ENCODE measurements at regions not wholly inside any gene's neighbourhood (a gene's known extent, or its start where the extent isn't known, plus 50 kb on each side); places are given as distances from the start of the nearest gene placed in this dataset.

DNA sequence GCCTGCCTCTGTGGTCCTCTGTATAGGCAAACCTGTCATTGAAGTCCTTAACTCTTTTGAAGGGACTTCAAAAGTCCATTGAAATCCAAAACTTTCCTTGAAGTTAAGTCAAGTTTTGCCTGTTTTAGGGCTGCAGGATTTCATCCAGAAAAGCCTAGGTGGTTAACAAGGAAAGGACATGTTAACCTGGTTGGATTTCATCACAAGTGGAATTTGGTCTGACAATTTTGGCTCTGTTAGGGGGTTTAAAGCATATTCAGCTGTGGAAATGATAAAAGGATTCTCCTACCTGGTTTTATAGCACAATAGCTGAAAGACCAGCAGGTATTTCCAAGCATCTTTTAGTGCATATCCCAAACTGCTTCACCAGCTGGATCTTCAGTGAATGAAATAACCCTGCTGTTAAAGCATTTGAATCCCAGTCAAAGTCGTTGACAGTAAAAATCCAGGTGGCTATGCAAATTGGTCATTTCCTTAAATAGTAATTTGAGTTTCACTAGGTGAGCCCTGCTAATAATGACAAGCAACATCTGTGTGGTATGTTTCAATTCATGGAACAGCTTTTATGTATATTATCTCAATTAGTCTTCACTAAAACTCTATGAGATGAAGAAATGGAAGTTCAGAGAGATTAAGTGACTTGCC, 400.5 kb downstream of the ETNK1 start:
- TF ChIP-seq, protein P1, sequence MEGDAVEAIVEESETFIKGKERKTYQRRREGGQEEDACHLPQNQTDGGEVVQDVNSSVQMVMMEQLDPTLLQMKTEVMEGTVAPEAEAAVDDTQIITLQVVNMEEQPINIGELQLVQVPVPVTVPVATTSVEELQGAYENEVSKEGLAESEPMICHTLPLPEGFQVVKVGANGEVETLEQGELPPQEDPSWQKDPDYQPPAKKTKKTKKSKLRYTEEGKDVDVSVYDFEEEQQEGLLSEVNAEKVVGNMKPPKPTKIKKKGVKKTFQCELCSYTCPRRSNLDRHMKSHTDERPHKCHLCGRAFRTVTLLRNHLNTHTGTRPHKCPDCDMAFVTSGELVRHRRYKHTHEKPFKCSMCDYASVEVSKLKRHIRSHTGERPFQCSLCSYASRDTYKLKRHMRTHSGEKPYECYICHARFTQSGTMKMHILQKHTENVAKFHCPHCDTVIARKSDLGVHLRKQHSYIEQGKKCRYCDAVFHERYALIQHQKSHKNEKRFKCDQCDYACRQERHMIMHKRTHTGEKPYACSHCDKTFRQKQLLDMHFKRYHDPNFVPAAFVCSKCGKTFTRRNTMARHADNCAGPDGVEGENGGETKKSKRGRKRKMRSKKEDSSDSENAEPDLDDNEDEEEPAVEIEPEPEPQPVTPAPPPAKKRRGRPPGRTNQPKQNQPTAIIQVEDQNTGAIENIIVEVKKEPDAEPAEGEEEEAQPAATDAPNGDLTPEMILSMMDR (conservative IDR thresholded peaks at IDR 0.05; ENCODE audit: low read depth in 2 of 2): no peak
- TF ChIP-seq EZH2 (IDR thresholded peaks at IDR 0.05; ENCODE audit: low read depth, unreplicated experiment) (no peak), POLR2AphosphoS5 (IDR thresholded peaks at IDR 0.05; ENCODE audit: low read depth) (no peak), NANOG (IDR thresholded peaks at IDR 0.05; ENCODE audit: borderline replicate concordance) (peak; percentile 70), CREB1 (CRISPR knock-in tag; IDR thresholded peaks at IDR 0.05; ENCODE audit: low read depth) (no peak), JUNB (IDR thresholded peaks at IDR 0.05; ENCODE audit: unreplicated experiment) (no peak), ZNF331 (CRISPR knock-in tag; IDR thresholded peaks at IDR 0.05; ENCODE audit: low read depth) (no peak), EZH2phosphoT487 (IDR thresholded peaks at IDR 0.05; ENCODE audit: unreplicated experiment) (no peak)

All from GM23338 (cell line).